ENCODE measurements at regions not wholly inside any gene's neighbourhood (a gene's known extent, or its start where the extent isn't known, plus 50 kb on each side); places are given as distances from the start of the nearest gene placed in this dataset.

- TF ChIP-seq CTCF (IDR thresholded peaks at IDR 0.05): no peak
- TF ChIP-seq POLR2A (IDR thresholded peaks at IDR 0.05): no peak
- TF ChIP-seq EP300 (IDR thresholded peaks at IDR 0.05; ENCODE audit: low read depth): no peak
- TF ChIP-seq POLR2AphosphoS5 (IDR thresholded peaks at IDR 0.05): no peak
Observed at GRCh38 chr2:59932341-59932740, 621.1 kb downstream of the BCL11A start.

Data from transverse colon (tissue), 4 donors.